ENCODE measurements at regions not wholly inside any gene's neighbourhood (a gene's known extent, or its start where the extent isn't known, plus 50 kb on each side); places are given as distances from the start of the nearest gene placed in this dataset.
"Not testable (repeated sequence)": the region's sequence is repeated elsewhere in the genome, so short reads cannot be mapped to it uniquely, and the experiment has no call there.

- no peaks in the 10 kb centered on the region for H3K36me3 Mint-ChIP-seq (ENCODE audit: low read depth)
- no peaks in the 10 kb centered on the region for H3K27me3 Mint-ChIP-seq (ENCODE audit: low read depth)
- H3K27ac Mint-ChIP-seq = no peak overlapping the region
- no peaks in the 10 kb centered on the region for H3K4me1 Mint-ChIP-seq (ENCODE audit: low read depth)
- no peak overlapping the region for H3K4me3 Mint-ChIP-seq
- CTCF ChIA-PET = no interaction called here
- intact Hi-C loops (cut with micrococcal nuclease) = no loop called here
- H3K9me3 Mint-ChIP-seq = no peaks in the 10 kb centered on the region
- DNase-seq = no peak
Observed at GRCh38 chrX:25762656-25763055, 375.5 kb upstream of the MAGEB18 start.

- CTCF ChIA-PET; DNase-seq; H3K27me3 Mint-ChIP-seq (ENCODE audit: low read depth); intact Hi-C loops (cut with micrococcal nuclease); H3K36me3 Mint-ChIP-seq (ENCODE audit: low read depth); H3K9me3 Mint-ChIP-seq; H3K4me1 Mint-ChIP-seq (ENCODE audit: low read depth); H3K27ac Mint-ChIP-seq; H3K4me3 Mint-ChIP-seq: not testable (repeated sequence)
Observed at GRCh38 chrX:25771853-25772252, 366.3 kb upstream of the MAGEB18 start.

GRCh38 chrX:25797796-25798195 is 340.3 kb upstream of the MAGEB18 start:
- H3K27me3 Mint-ChIP-seq (ENCODE audit: low read depth); H3K4me3 Mint-ChIP-seq; H3K4me1 Mint-ChIP-seq (ENCODE audit: low read depth); H3K9me3 Mint-ChIP-seq; H3K27ac Mint-ChIP-seq; DNase-seq; CTCF ChIA-PET; H3K36me3 Mint-ChIP-seq (ENCODE audit: low read depth); intact Hi-C loops (cut with micrococcal nuclease): not testable (repeated sequence)

GRCh38 chrX:25805744-25806143 is 332.4 kb upstream of the MAGEB18 start:
- CTCF ChIA-PET = no interaction called here
- intact Hi-C loops (cut with micrococcal nuclease) = no loop called here
- Mint-ChIP-seq H3K27me3 (ENCODE audit: low read depth) (no peaks in the 10 kb centered on the region), H3K9me3 (peaks cover 4% of the 10 kb centered on the region), H3K27ac (no peak overlapping the region), H3K4me3 (no peak overlapping the region), H3K36me3 (ENCODE audit: low read depth) (no peaks in the 10 kb centered on the region), H3K4me1 (ENCODE audit: low read depth) (no peaks in the 10 kb centered on the region)
- no peak for DNase-seq

GRCh38 chrX:25807022-25807421 is 331.1 kb upstream of the MAGEB18 start:
- no peak overlapping the region for H3K4me3 Mint-ChIP-seq
- no peaks in the 10 kb centered on the region for H3K27me3 Mint-ChIP-seq (ENCODE audit: low read depth)
- no peaks in the 10 kb centered on the region for H3K4me1 Mint-ChIP-seq (ENCODE audit: low read depth)
- intact Hi-C loops (cut with micrococcal nuclease) = no loop called here
- H3K9me3 Mint-ChIP-seq = peaks cover 4% of the 10 kb centered on the region
- H3K27ac Mint-ChIP-seq = no peak overlapping the region
- no peaks in the 10 kb centered on the region for H3K36me3 Mint-ChIP-seq (ENCODE audit: low read depth)
- CTCF ChIA-PET = no interaction called here
- DNase-seq = no peak

GRCh38 chrX:25810202-25810601 is 327.9 kb upstream of the MAGEB18 start:
- Mint-ChIP-seq H3K9me3 (no peaks in the 10 kb centered on the region), H3K36me3 (ENCODE audit: low read depth) (no peaks in the 10 kb centered on the region), H3K4me1 (ENCODE audit: low read depth) (no peaks in the 10 kb centered on the region), H3K4me3 (no peak overlapping the region), H3K27ac (no peak overlapping the region), H3K27me3 (ENCODE audit: low read depth) (no peaks in the 10 kb centered on the region)
- CTCF ChIA-PET = no interaction called here
- no peak for DNase-seq
- intact Hi-C loops (cut with micrococcal nuclease) = no loop called here

- Mint-ChIP-seq H3K27me3 (ENCODE audit: low read depth) (no peaks in the 10 kb centered on the region), H3K9me3 (peaks cover 9% of the 10 kb centered on the region), H3K27ac (no peak overlapping the region), H3K4me1 (ENCODE audit: low read depth) (no peaks in the 10 kb centered on the region), H3K36me3 (ENCODE audit: low read depth) (no peaks in the 10 kb centered on the region), H3K4me3 (no peak overlapping the region)
- CTCF ChIA-PET = no interaction called here
- intact Hi-C loops (cut with micrococcal nuclease) = no loop called here
- DNase-seq = no peak
Observed at GRCh38 chrX:25819879-25820278, 318.3 kb upstream of the MAGEB18 start.

GRCh38 chrX:25851141-25851540 is 287.0 kb upstream of the MAGEB18 start:
- Mint-ChIP-seq H3K27ac (no peak overlapping the region), H3K36me3 (ENCODE audit: low read depth) (no peaks in the 10 kb centered on the region), H3K27me3 (ENCODE audit: low read depth) (no peaks in the 10 kb centered on the region), H3K9me3 (no peaks in the 10 kb centered on the region), H3K4me3 (no peak overlapping the region), H3K4me1 (ENCODE audit: low read depth) (no peaks in the 10 kb centered on the region)
- no peak for DNase-seq
- intact Hi-C loops (cut with micrococcal nuclease) = no loop called here
- CTCF ChIA-PET = no interaction called here

- no peaks in the 10 kb centered on the region for H3K27me3 Mint-ChIP-seq (ENCODE audit: low read depth)
- no peak overlapping the region for H3K4me3 Mint-ChIP-seq
- no peaks in the 10 kb centered on the region for H3K36me3 Mint-ChIP-seq (ENCODE audit: low read depth)
- no peak overlapping the region for H3K27ac Mint-ChIP-seq
- no peaks in the 10 kb centered on the region for H3K4me1 Mint-ChIP-seq (ENCODE audit: low read depth)
- CTCF ChIA-PET = no interaction called here
- no peaks in the 10 kb centered on the region for H3K9me3 Mint-ChIP-seq
- intact Hi-C loops (cut with micrococcal nuclease) = no loop called here
- DNase-seq = no peak
Observed at GRCh38 chrX:25853002-25853479, 285.1 kb upstream of the MAGEB18 start.

- no peaks in the 10 kb centered on the region for H3K27me3 Mint-ChIP-seq (ENCODE audit: low read depth)
- no peaks in the 10 kb centered on the region for H3K36me3 Mint-ChIP-seq (ENCODE audit: low read depth)
- no peaks in the 10 kb centered on the region for H3K4me1 Mint-ChIP-seq (ENCODE audit: low read depth)
- no peak overlapping the region for H3K4me3 Mint-ChIP-seq
- intact Hi-C loops (cut with micrococcal nuclease) = no loop called here
- H3K27ac Mint-ChIP-seq = no peak overlapping the region
- no peaks in the 10 kb centered on the region for H3K9me3 Mint-ChIP-seq
- DNase-seq = no peak
- CTCF ChIA-PET = no interaction called here
Observed at GRCh38 chrX:25858273-25858880, 279.8 kb upstream of the MAGEB18 start.

- H3K4me1 Mint-ChIP-seq (ENCODE audit: low read depth) = no peaks in the 10 kb centered on the region
- CTCF ChIA-PET = no interaction called here
- no peak for DNase-seq
- H3K4me3 Mint-ChIP-seq = no peak overlapping the region
- no peak overlapping the region for H3K27ac Mint-ChIP-seq
- no peaks in the 10 kb centered on the region for H3K27me3 Mint-ChIP-seq (ENCODE audit: low read depth)
- H3K36me3 Mint-ChIP-seq (ENCODE audit: low read depth) = no peaks in the 10 kb centered on the region
- no peaks in the 10 kb centered on the region for H3K9me3 Mint-ChIP-seq
- intact Hi-C loops (cut with micrococcal nuclease) = no loop called here
Observed at GRCh38 chrX:25860322-25860721, 277.8 kb upstream of the MAGEB18 start.

- CTCF ChIA-PET = no interaction called here
- Mint-ChIP-seq H3K27me3 (ENCODE audit: low read depth) (no peaks in the 10 kb centered on the region), H3K4me3 (no peak overlapping the region), H3K27ac (no peak overlapping the region), H3K36me3 (ENCODE audit: low read depth) (no peaks in the 10 kb centered on the region), H3K9me3 (peaks cover 9% of the 10 kb centered on the region), H3K4me1 (ENCODE audit: low read depth) (no peaks in the 10 kb centered on the region)
- intact Hi-C loops (cut with micrococcal nuclease) = no loop called here
- DNase-seq = no peak
Observed at GRCh38 chrX:25869761-25870160, 268.4 kb upstream of the MAGEB18 start.

GRCh38 chrX:25872786-25873185 is 265.4 kb upstream of the MAGEB18 start:
- Mint-ChIP-seq H3K9me3 (peaks cover 6% of the 10 kb centered on the region), H3K4me3 (no peak overlapping the region), H3K27ac (no peak overlapping the region), H3K36me3 (ENCODE audit: low read depth) (no peaks in the 10 kb centered on the region), H3K27me3 (ENCODE audit: low read depth) (no peaks in the 10 kb centered on the region), H3K4me1 (ENCODE audit: low read depth) (no peaks in the 10 kb centered on the region)
- intact Hi-C loops (cut with micrococcal nuclease) = no loop called here
- no peak for DNase-seq
- CTCF ChIA-PET = no interaction called here

GRCh38 chrX:25873196-25873595 is 264.9 kb upstream of the MAGEB18 start:
- no peak overlapping the region for H3K27ac Mint-ChIP-seq
- H3K9me3 Mint-ChIP-seq = peaks cover 6% of the 10 kb centered on the region
- no peaks in the 10 kb centered on the region for H3K36me3 Mint-ChIP-seq (ENCODE audit: low read depth)
- DNase-seq = no peak
- CTCF ChIA-PET = no interaction called here
- H3K27me3 Mint-ChIP-seq (ENCODE audit: low read depth) = no peaks in the 10 kb centered on the region
- intact Hi-C loops (cut with micrococcal nuclease) = no loop called here
- H3K4me3 Mint-ChIP-seq = no peak overlapping the region
- H3K4me1 Mint-ChIP-seq (ENCODE audit: low read depth) = no peaks in the 10 kb centered on the region

Data from activated naive CD4-positive, alpha-beta T cell treated with anti-CD3 and anti-CD28 coated beads for 36 hours (primary cell).